WERI-Rb-1 (cell line): ENCODE measurements at regions not wholly inside any gene's neighbourhood (a gene's known extent, or its start where the extent isn't known, plus 50 kb on each side); places are given as distances from the start of the nearest gene placed in this dataset.

Experiments used
- DNase-seq: peaks from one replicate; pipeline ENCODE4 v3.0.0-alpha.2; 2020
- H3K27ac ChIP-seq: fragments of 250-450 bp; sonication (Bioruptor Pico); 2 replicates; pipeline ENCODE4 v1.5.1; 2020; ENCODE audit warnings: mild to moderate bottlenecking, moderate library complexity
- H3K27me3 ChIP-seq: fragments of 250-450 bp; sonication (Bioruptor Pico); 2 replicates; pipeline ENCODE4 v1.5.1; 2021; ENCODE audit warnings: mild to moderate bottlenecking, low read depth, moderate library complexity; ENCODE audit not compliant: insufficient read depth, severe bottlenecking
- H3K36me3 ChIP-seq: fragments of 250-450 bp; sonication (Bioruptor Pico); 2 replicates; pipeline ENCODE4 v1.5.1; 2020; ENCODE audit warnings: mild to moderate bottlenecking, moderate library complexity
- H3K4me3 ChIP-seq: 2 replicates; pipeline ENCODE4 v1.5.1; 2011; ENCODE audit warnings: low read depth, mild to moderate bottlenecking, control low read depth, low read length
- H3K9me3 ChIP-seq: fragments of 250-450 bp; sonication (Bioruptor Pico); 2 replicates; pipeline ENCODE4 v1.5.1; 2021; ENCODE audit warnings: mild to moderate bottlenecking, moderate library complexity; ENCODE audit not compliant: severe bottlenecking
- TF ChIP-seq, protein P1 (sequence below): IDR thresholded peaks from 2 replicates; pipeline ENCODE4 v1.5.1; 2011; ENCODE audit warnings: low read depth, mild to moderate bottlenecking, control low read depth, inconsistent platforms, low read length

DNA sequence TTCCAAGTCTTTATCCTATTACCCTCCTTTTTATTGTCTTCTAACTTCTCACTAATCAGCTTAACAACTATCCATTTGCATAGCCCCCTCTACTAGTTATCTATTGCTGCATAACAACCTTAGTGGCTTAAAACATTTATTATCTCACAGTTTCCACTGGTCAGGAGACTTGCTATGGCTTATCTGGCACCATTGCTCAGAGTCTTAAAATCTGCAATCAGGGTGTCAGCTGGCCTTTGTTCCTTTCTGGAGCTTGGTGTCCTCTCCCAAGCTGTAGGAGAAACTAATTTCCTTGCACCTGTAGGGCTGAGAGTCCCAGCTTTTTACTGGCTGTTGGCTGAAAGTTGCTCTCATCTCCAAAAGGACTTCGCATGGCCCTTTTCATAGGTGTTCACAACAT, 137.0 kb upstream of the SMIM31 start:
- TF ChIP-seq, protein P1, sequence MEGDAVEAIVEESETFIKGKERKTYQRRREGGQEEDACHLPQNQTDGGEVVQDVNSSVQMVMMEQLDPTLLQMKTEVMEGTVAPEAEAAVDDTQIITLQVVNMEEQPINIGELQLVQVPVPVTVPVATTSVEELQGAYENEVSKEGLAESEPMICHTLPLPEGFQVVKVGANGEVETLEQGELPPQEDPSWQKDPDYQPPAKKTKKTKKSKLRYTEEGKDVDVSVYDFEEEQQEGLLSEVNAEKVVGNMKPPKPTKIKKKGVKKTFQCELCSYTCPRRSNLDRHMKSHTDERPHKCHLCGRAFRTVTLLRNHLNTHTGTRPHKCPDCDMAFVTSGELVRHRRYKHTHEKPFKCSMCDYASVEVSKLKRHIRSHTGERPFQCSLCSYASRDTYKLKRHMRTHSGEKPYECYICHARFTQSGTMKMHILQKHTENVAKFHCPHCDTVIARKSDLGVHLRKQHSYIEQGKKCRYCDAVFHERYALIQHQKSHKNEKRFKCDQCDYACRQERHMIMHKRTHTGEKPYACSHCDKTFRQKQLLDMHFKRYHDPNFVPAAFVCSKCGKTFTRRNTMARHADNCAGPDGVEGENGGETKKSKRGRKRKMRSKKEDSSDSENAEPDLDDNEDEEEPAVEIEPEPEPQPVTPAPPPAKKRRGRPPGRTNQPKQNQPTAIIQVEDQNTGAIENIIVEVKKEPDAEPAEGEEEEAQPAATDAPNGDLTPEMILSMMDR = no peak
- no peaks in the 10 kb centered on the region for H3K9me3 ChIP-seq
- no peaks in the 10 kb centered on the region for H3K27me3 ChIP-seq
- peak; percentile 26 for DNase-seq
- H3K36me3 ChIP-seq = no peaks in the 10 kb centered on the region
- H3K4me3 ChIP-seq = no peak overlapping the region
- H3K27ac ChIP-seq = no peak overlapping the region

DNA sequence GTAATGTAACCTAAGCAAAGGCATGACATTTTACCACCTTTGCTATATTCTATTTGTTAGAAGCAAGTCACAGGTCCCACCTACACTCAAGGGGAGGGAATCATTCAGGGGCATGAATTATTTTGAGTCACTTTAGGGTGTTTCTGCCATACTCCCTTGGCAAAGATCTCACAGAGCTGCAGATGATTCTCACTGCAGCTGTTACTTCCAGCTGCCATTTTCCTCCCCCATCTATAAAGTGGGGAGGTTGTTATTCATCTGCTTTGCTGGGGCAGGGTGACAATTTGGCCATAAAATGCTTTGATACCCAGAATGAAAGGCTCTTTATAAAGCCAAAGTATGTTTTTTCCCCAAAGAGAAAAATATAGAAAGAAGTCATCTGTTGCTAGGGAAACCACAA, 136.5 kb upstream of the SMIM31 start:
- no peak overlapping the region for H3K27ac ChIP-seq
- H3K9me3 ChIP-seq = no peaks in the 10 kb centered on the region
- no peaks in the 10 kb centered on the region for H3K36me3 ChIP-seq
- H3K27me3 ChIP-seq = no peaks in the 10 kb centered on the region
- DNase-seq = no peak
- TF ChIP-seq, protein P1 = no peak
- no peak overlapping the region for H3K4me3 ChIP-seq

DNA sequence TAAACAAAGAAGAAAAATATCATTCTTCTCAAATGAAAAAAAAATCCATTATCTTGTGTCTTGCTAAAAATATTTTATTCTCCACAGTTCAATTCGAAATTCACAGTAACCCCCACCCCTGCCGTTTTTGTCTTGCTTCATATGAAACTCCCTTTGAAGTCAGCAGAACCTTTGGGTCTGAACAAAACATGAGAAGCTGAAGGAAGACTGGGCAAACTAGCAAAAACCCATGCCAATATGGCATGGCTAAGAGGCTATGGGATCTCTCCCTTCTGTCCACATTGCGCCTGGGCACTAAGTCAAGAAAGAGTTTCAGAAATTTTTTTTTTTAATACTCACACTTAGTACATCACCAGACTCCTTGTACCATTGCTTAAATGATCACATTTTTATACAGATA, 136.0 kb upstream of the SMIM31 start:
- no peak for DNase-seq
- Histone ChIP-seq H3K27me3 (no peaks in the 10 kb centered on the region), H3K36me3 (no peaks in the 10 kb centered on the region), H3K4me3 (no peak overlapping the region), H3K9me3 (no peaks in the 10 kb centered on the region), H3K27ac (no peak overlapping the region)
- TF ChIP-seq, protein P1 = no peak

DNA sequence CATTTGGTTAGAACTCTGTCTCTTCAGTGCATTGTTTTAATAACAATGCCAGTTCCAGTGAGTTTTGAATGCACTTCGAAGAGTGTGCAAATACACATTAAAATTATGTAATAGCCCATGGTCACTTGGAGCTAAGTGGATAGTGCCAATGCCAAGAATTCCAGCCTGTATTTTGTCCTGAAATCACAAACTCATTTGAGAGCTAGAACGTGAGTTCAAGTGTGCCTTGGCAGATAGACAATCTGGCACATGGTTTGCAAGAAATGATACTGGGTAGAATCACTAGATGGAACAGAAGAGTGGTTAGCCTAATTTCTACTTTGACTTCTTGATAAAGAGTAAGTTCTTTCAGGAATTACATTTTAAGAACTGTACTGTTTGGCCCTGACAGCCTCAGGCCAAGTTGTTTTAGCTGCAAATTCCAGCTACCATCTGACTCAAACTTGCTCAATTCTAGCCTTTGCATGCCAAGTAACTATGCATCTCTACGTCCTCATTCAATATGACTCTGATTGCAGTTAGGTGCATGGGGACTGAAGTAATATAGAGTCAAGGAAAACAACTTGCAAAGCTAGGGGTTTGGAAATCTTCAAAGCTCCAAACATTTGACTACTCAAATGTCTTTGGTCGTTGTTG, 131.9 kb upstream of the SMIM31 start:
- Histone ChIP-seq H3K4me3 (no peak overlapping the region), H3K27me3 (no peaks in the 10 kb centered on the region), H3K36me3 (no peaks in the 10 kb centered on the region), H3K27ac (no peak overlapping the region), H3K9me3 (peaks cover 2% of the 10 kb centered on the region)
- no peak for DNase-seq
- TF ChIP-seq, protein P1 = no peak

DNA sequence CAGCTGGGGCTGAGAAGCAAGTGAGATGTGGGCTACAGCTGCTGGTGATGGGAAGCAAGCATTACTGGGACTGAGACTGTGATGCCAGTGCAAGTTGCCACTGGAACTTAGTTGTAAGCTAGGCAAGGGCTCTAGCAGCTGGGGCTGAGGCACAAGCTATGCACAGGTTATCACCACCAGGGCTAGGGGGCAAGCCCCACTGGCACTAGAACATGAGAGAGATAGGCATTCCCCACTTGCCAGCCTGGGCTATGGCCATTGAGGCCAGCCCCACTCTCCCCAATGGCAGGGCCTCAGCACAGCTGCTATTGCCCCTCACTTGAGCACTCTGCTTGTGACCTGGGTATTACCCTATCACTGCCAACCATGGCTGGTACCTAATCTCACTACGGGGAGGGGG, 130.8 kb upstream of the SMIM31 start:
- DNase-seq = no peak
- TF ChIP-seq, protein P1 = no peak
- Histone ChIP-seq H3K9me3 (peaks cover 2% of the 10 kb centered on the region), H3K27me3 (no peaks in the 10 kb centered on the region), H3K27ac (no peak overlapping the region), H3K36me3 (no peaks in the 10 kb centered on the region), H3K4me3 (no peak overlapping the region)

DNA sequence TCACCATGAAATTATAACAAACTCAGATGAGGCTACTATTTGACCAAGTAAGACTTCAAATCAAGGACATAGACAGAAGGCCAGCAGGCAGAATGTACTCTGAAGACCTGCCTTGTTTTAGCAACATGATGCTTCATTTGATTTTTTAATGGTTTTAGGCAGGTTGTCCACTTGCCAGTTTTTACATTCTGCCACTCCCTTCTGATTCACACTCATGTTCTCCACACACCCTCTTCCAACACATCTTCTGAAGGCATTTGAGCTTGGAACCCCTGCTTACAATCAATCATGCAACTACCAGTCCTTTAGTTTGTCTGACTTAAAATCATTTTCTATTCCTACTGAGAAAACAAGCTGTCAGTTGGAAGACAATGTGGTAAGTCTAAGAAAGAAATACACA, 114.9 kb upstream of the SMIM31 start:
- H3K27me3 ChIP-seq = no peaks in the 10 kb centered on the region
- H3K9me3 ChIP-seq = no peaks in the 10 kb centered on the region
- TF ChIP-seq, protein P1 = no peak
- no peak overlapping the region for H3K4me3 ChIP-seq
- no peak overlapping the region for H3K27ac ChIP-seq
- DNase-seq = no peak
- no peaks in the 10 kb centered on the region for H3K36me3 ChIP-seq
